GM21737 (cell line): ENCODE measurements at regions not wholly inside any gene's neighbourhood (a gene's known extent, or its start where the extent isn't known, plus 50 kb on each side); places are given as distances from the start of the nearest gene placed in this dataset.
"Not testable (repeated sequence)": the region's sequence is repeated elsewhere in the genome, so short reads cannot be mapped to it uniquely, and the experiment has no call there.

ENCODE experiments used
- ATAC-seq: cut with Tn5 transposase; IDR thresholded peaks from one replicate; pipeline ENCODE4 v1.9.1; 2021; ENCODE audit warnings: mild to moderate bottlenecking, moderate library complexity; ENCODE audit not compliant: unreplicated experiment

GRCh38 chr3:152621006-152621868 lies 213.7 kb upstream of the P2RY1 start:
- ATAC-seq: no peak

GRCh38 chr3:152621967-152622810 lies 212.7 kb upstream of the P2RY1 start:
- ATAC-seq: no peak

GRCh38 chr3:152622811-152623167 lies 212.1 kb upstream of the P2RY1 start:
- no peak for ATAC-seq

GRCh38 chr3:152623286-152623911 lies 211.5 kb upstream of the P2RY1 start:
- no peak for ATAC-seq

- no peak for ATAC-seq
These were observed 208.7 kb upstream of the P2RY1 start for GRCh38 chr3:152626226-152626625.

- no peak for ATAC-seq
These were observed 206.4 kb upstream of the P2RY1 start for GRCh38 chr3:152628496-152628895.

GRCh38 chr3:152629363-152630122 lies 205.4 kb upstream of the P2RY1 start:
- no peak for ATAC-seq

- ATAC-seq: no peak
These were observed 199.5 kb upstream of the P2RY1 start for GRCh38 chr3:152635389-152635788.

GRCh38 chr3:152636651-152637050 lies 198.3 kb upstream of the P2RY1 start:
- no peak for ATAC-seq

GRCh38 chr3:152638214-152638613 lies 196.7 kb upstream of the P2RY1 start:
- no peak for ATAC-seq

GRCh38 chr3:152638707-152639450 lies 196.1 kb upstream of the P2RY1 start:
- ATAC-seq: no peak

GRCh38 chr3:152641198-152641597 lies 193.7 kb upstream of the P2RY1 start:
- no peak for ATAC-seq

GRCh38 chr3:152642658-152643057 lies 192.3 kb upstream of the P2RY1 start:
- no peak for ATAC-seq

GRCh38 chr3:152644478-152644877 lies 190.5 kb upstream of the P2RY1 start:
- ATAC-seq: no peak

GRCh38 chr3:152646004-152646403 lies 188.9 kb upstream of the P2RY1 start:
- ATAC-seq: no peak

GRCh38 chr3:152650177-152650576 lies 184.8 kb upstream of the P2RY1 start:
- no peak for ATAC-seq

GRCh38 chr3:152650923-152651322 lies 184.0 kb upstream of the P2RY1 start:
- ATAC-seq: not testable (repeated sequence)

GRCh38 chr3:152656214-152656971 lies 178.5 kb upstream of the P2RY1 start:
- ATAC-seq: no peak

GRCh38 chr3:152656972-152657355 lies 178.0 kb upstream of the P2RY1 start:
- no peak for ATAC-seq
